ENCODE measurements at regions not wholly inside any gene's neighbourhood (a gene's known extent, or its start where the extent isn't known, plus 50 kb on each side); places are given as distances from the start of the nearest gene placed in this dataset.

GRCh38 chr20:24825591-24825990 is 123.5 kb upstream of the CST7 start:
- Histone ChIP-seq H3K79me2 (ENCODE audit: low read length) (no peaks in the 10 kb centered on the region), H3K27me3 (ENCODE audit: low read depth, low read length) (peaks cover 25% of the 10 kb centered on the region), H3K9ac (ENCODE audit: low read length) (no peak overlapping the region), H3K4me2 (ENCODE audit: low read length) (no peak overlapping the region), H4K20me1 (ENCODE audit: insufficient read depth, low read length) (no peaks in the 10 kb centered on the region), H3K9me3 (ENCODE audit: insufficient read depth, low read length) (no peaks in the 10 kb centered on the region), H3K4me3 (ENCODE audit: low read length) (no peak overlapping the region), H3K27ac (ENCODE audit: low read length) (no peak overlapping the region), H3K36me3 (replicated peaks; ENCODE audit: low read depth, low read length) (no peaks in the 10 kb centered on the region), H3K4me1 (ENCODE audit: low read length) (no peaks in the 10 kb centered on the region), H2AFZ (ENCODE audit: low read depth, low read length) (no peak overlapping the region)
- TF ChIP-seq EZH2phosphoT487 (IDR thresholded peaks at IDR 0.05; ENCODE audit: low read depth) (no peak), CTCF (IDR thresholded peaks at IDR 0.05; ENCODE audit: low read depth, low read length) (no peak)

- H3K27ac ChIP-seq (ENCODE audit: low read length), result no peak overlapping the region
- no peak overlapping the region for H3K9ac ChIP-seq (ENCODE audit: low read length)
- TF ChIP-seq EZH2phosphoT487 (IDR thresholded peaks at IDR 0.05; ENCODE audit: low read depth) (no peak), CTCF (IDR thresholded peaks at IDR 0.05; ENCODE audit: low read depth, low read length) (no peak)
These were observed 121.3 kb upstream of the CST7 start for GRCh38 chr20:24827603-24828295.

GRCh38 chr20:24828992-24829648 is 119.9 kb upstream of the CST7 start:
- Histone ChIP-seq H3K4me2 (ENCODE audit: low read length) (no peak overlapping the region), H3K4me3 (ENCODE audit: low read length) (no peak overlapping the region), H4K20me1 (ENCODE audit: insufficient read depth, low read length) (no peaks in the 10 kb centered on the region), H3K27ac (ENCODE audit: low read length) (no peak overlapping the region), H3K9me3 (ENCODE audit: insufficient read depth, low read length) (no peaks in the 10 kb centered on the region), H3K4me1 (ENCODE audit: low read length) (no peaks in the 10 kb centered on the region), H3K9ac (ENCODE audit: low read length) (no peak overlapping the region), H2AFZ (ENCODE audit: low read depth, low read length) (no peak overlapping the region), H3K36me3 (replicated peaks; ENCODE audit: low read depth, low read length) (no peaks in the 10 kb centered on the region), H3K27me3 (ENCODE audit: low read depth, low read length) (no peaks in the 10 kb centered on the region; the same call in 1 of the 2 replicates), H3K79me2 (ENCODE audit: low read length) (no peaks in the 10 kb centered on the region)
- no peak for TF ChIP-seq CTCF (IDR thresholded peaks at IDR 0.05; ENCODE audit: low read depth, low read length)
- TF ChIP-seq EZH2phosphoT487 (IDR thresholded peaks at IDR 0.05; ENCODE audit: low read depth), result no peak

More at GRCh38 chr20:24827603-24828295, 121.3 kb upstream of the CST7 start:
- no peaks in the 10 kb centered on the region for H3K9me3 ChIP-seq (ENCODE audit: insufficient read depth, low read length)
- no peak overlapping the region for H3K4me2 ChIP-seq (ENCODE audit: low read length)
- no peaks in the 10 kb centered on the region for H3K79me2 ChIP-seq (ENCODE audit: low read length)
- H3K4me3 ChIP-seq (ENCODE audit: low read length), result no peak overlapping the region
- peaks cover 6% of the 10 kb centered on the region for H3K27me3 ChIP-seq (ENCODE audit: low read depth, low read length)
- no peaks in the 10 kb centered on the region for H4K20me1 ChIP-seq (ENCODE audit: insufficient read depth, low read length)
- H2AFZ ChIP-seq (ENCODE audit: low read depth, low read length), result no peak overlapping the region
- H3K36me3 ChIP-seq (replicated peaks; ENCODE audit: low read depth, low read length), result no peaks in the 10 kb centered on the region
- no peaks in the 10 kb centered on the region for H3K4me1 ChIP-seq (ENCODE audit: low read length)

- H3K79me2 ChIP-seq (ENCODE audit: low read length), result no peaks in the 10 kb centered on the region
- H3K27ac ChIP-seq (ENCODE audit: low read length), result no peak overlapping the region
- no peaks in the 10 kb centered on the region for H3K4me1 ChIP-seq (ENCODE audit: low read length)
- no peak overlapping the region for H3K4me2 ChIP-seq (ENCODE audit: low read length)
- H4K20me1 ChIP-seq (ENCODE audit: insufficient read depth, low read length), result no peaks in the 10 kb centered on the region
- H3K27me3 ChIP-seq (ENCODE audit: low read depth, low read length), result no peaks in the 10 kb centered on the region; the same call in 1 of the 2 replicates
- H2AFZ ChIP-seq (ENCODE audit: low read depth, low read length), result no peak overlapping the region
- no peak overlapping the region for H3K9ac ChIP-seq (ENCODE audit: low read length)
- TF ChIP-seq EZH2phosphoT487 (IDR thresholded peaks at IDR 0.05; ENCODE audit: low read depth) (no peak), CTCF (IDR thresholded peaks at IDR 0.05; ENCODE audit: low read depth, low read length) (no peak)
- no peaks in the 10 kb centered on the region for H3K36me3 ChIP-seq (replicated peaks; ENCODE audit: low read depth, low read length)
- no peaks in the 10 kb centered on the region for H3K9me3 ChIP-seq (ENCODE audit: insufficient read depth, low read length)
- H3K4me3 ChIP-seq (ENCODE audit: low read length), result no peak overlapping the region
These were observed 119.3 kb upstream of the CST7 start for GRCh38 chr20:24829649-24830370.

All from OCI-LY3 (cell line).